B cell (primary cell): ENCODE measurements at regions not wholly inside any gene's neighbourhood (a gene's known extent, or its start where the extent isn't known, plus 50 kb on each side); places are given as distances from the start of the nearest gene placed in this dataset.

Source experiments
- ATAC-seq: fragments of 200-7000 bp; cut with Tn5 transposase; one replicate; pipeline ENCODE4 v1.10.0; 2021; ENCODE audit warnings: low read depth, mild to moderate bottlenecking, moderate number of reproducible peaks, moderate library complexity
- CTCF ChIA-PET: fragments of 350-600 bp; sonication (Branson Sonifier 250); formaldehyde crosslinking; loops from one replicate; lab custom pipeline; 2021; ENCODE audit warnings: antibody characterized with exemption, inconsistent platforms; lab: Charles Lee
- POLR2A ChIA-PET: fragments of 350-600 bp; sonication (Branson Sonifier 250); formaldehyde crosslinking; loops from one replicate; lab custom pipeline; 2021; ENCODE audit warnings: antibody characterized with exemption; lab: Charles Lee
- DNase-seq: peaks from one replicate; pipeline ENCODE4 v3.0.0; 2013
- H2AFZ ChIP-seq: 2 replicates; pipeline ENCODE4 v1.6.1; 2012; ENCODE audit warnings: mild to moderate bottlenecking, low read depth, low read length; ENCODE audit not compliant: insufficient read depth, poor library complexity, severe bottlenecking
- H3K27ac ChIP-seq, 2 donors: 1 replicate in 1 of 2; 2 replicates in 1 of 2; pipeline ENCODE4 v1.5.1; 2012 to 2013; ENCODE audit warnings: low read length in 2 of 2, mild to moderate bottlenecking in 2 of 2, moderate library complexity in 1 of 2
- H3K27me3 ChIP-seq, 4 experiments: fragments of 200-600 bp in 1 of 4; sonication (generic) in 1 of 4; replicated peaks in 1 of 4; 1 replicate in 2 of 4; 2 replicates in 2 of 4; pipeline versions ENCODE4 v1.6.1 to v1.7.0; 2013 to 2016; ENCODE audit warnings: low read length in 3 of 4, mild to moderate bottlenecking in 2 of 4, mixed read lengths in 1 of 4, moderate library complexity in 1 of 4; ENCODE audit not compliant: insufficient read depth in 4 of 4, control insufficient read depth in 3 of 4; ENCODE audit errors: control extremely low read depth in 1 of 4
- H3K36me3 ChIP-seq, 2 experiments: replicated peaks in 1 of 2; 1 replicate in 1 of 2; 2 replicates in 1 of 2; pipeline versions ENCODE4 v1.6.1 to v1.7.1; 2013; ENCODE audit warnings: low read length in 1 of 2; ENCODE audit not compliant: insufficient read depth in 2 of 2, control insufficient read depth in 1 of 2; ENCODE audit errors: control extremely low read depth in 1 of 2, extremely low read depth in 1 of 2
- H3K4me1 ChIP-seq, 2 donors: fragments of 200-600 bp in 1 of 2; sonication (generic) in 1 of 2; 1 replicate in 1 of 2; 2 replicates in 1 of 2; pipeline versions ENCODE4 v1.5.1 to v1.6.1; 2013 to 2017; ENCODE audit warnings: low read length in 2 of 2; ENCODE audit not compliant: control insufficient read depth in 2 of 2, insufficient read depth in 2 of 2
- H3K4me2 ChIP-seq: replicated peaks from 2 replicates; pipeline ENCODE3; 2012; ENCODE audit warnings: mild to moderate bottlenecking, low read depth, low read length; ENCODE audit not compliant: poor library complexity, severe bottlenecking
- H3K4me3 ChIP-seq, 5 experiments: fragments of 200-600 bp in 1 of 5; sonication (generic) in 1 of 5; 1 replicate in 3 of 5; 2 replicates in 2 of 5; pipeline versions ENCODE4 v1.5.1 to v1.7.0; 2011 to 2016; ENCODE audit warnings: low read length in 4 of 5, mild to moderate bottlenecking in 4 of 5, low read depth in 2 of 5, control low read depth in 1 of 5, moderate library complexity in 1 of 5; ENCODE audit not compliant: insufficient read depth in 1 of 5; ENCODE audit errors: control extremely low read depth in 1 of 5, extremely low read depth in 1 of 5
- H3K79me2 ChIP-seq: fragments of 200-600 bp; sonication (generic); one replicate; pipeline ENCODE4 v1.6.0; 2016; ENCODE audit warnings: low read length; ENCODE audit not compliant: control insufficient read depth, insufficient read depth
- H3K9ac ChIP-seq: fragments of 200-600 bp; sonication (generic); 2 replicates; pipeline ENCODE4 v1.6.1; 2017; ENCODE audit warnings: mild to moderate bottlenecking, low read length, moderate library complexity
- H3K9me3 ChIP-seq, 3 donors: one replicate each; pipeline versions ENCODE4 v1.6.1 to v1.7.1; 2013; ENCODE audit warnings: low read length in 2 of 3; ENCODE audit not compliant: control insufficient read depth in 2 of 3, insufficient read depth in 1 of 3; ENCODE audit errors: control extremely low read depth in 1 of 3
- H4K20me1 ChIP-seq: 2 replicates; pipeline ENCODE4 v1.6.0; 2012; ENCODE audit warnings: mild to moderate bottlenecking, low read length; ENCODE audit not compliant: insufficient read depth, control insufficient read depth, poor library complexity, severe bottlenecking
- H3K27ac Mint-ChIP-seq: one replicate; pipeline ENCODE4 v1.8.0; 2021; ENCODE audit warnings: mixed read lengths
- H3K27me3 Mint-ChIP-seq: one replicate; pipeline ENCODE4 v1.8.0; 2021; ENCODE audit warnings: mixed read lengths
- H3K4me1 Mint-ChIP-seq: one replicate; pipeline ENCODE4 v1.8.0; 2021; ENCODE audit warnings: mixed read lengths
- H3K4me3 Mint-ChIP-seq: one replicate; pipeline ENCODE4 v1.8.0; 2021; ENCODE audit warnings: mixed read lengths
- H3K9me3 Mint-ChIP-seq: one replicate; pipeline ENCODE4 v1.8.0; 2022; ENCODE audit warnings: mixed read lengths; ENCODE audit not compliant: insufficient read depth
- CTCF ChIP-seq: fragments of 200-600 bp; IDR thresholded peaks from one replicate; pipeline ENCODE4 v1.8.0; 2022; ENCODE audit warnings: antibody characterized with exemption, mild to moderate bottlenecking
- EZH2 ChIP-seq: IDR thresholded peaks from 2 replicates; pipeline ENCODE4 v1.6.1; 2012; ENCODE audit warnings: borderline replicate concordance, low read depth, mild to moderate bottlenecking, moderate library complexity, low read length; ENCODE audit not compliant: insufficient read depth, poor library complexity, severe bottlenecking
- WGBS: methylation state at CpG from one replicate; pipeline ENCODE4 v1.1.5; 2013; ENCODE audit warnings: missing lambda C conversion rate; ENCODE audit not compliant: insufficient coverage; 5-methylcytosine and 5-hydroxymethylcytosine counted together
- intact Hi-C: fragments of 100-400 bp; cut with micrococcal nuclease; formaldehyde crosslinking; loops from one replicate; pipeline ENCODE4 v1.10.0; 2022

DNA sequence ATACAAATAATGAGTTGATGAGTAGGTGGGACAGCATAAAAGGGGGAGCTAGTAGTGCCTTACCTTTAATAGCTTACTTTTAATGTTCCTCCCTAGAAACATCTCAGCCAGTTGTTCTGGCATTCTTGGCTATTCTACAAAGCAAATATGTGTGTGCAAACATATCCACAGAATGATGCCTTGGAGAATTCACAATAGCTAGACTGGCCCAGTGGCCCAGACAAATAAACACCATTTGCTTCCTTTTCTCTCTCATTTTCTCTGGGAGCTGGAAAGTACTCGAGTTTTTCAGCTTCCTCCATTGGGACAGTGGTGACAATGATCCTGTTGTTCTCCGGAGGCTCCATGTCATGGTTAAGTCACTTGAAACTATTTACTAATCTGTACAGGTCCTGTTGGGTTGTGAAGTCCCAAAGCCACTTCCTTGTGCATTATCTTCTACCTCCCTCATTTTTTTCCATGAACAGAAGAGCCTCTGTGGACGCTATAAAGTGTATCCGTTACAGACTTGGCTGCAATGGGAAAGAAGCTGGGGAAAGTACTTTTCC lies 122.9 kb downstream of the DMAC1 start:
- WGBS: no CpG with 5 or more reads among the region's 4 CpGs
- DNase-seq: no peak
- Histone ChIP-seq H2AFZ (no peak overlapping the region), H3K36me3 (no peaks in the 10 kb centered on the region), H3K9ac (no peak overlapping the region), H3K4me2 (no peak overlapping the region), H3K4me1 (no peaks in the 10 kb centered on the region), H3K9me3 (no peaks in the 10 kb centered on the region), H3K79me2 (no peaks in the 10 kb centered on the region), H4K20me1 (no peaks in the 10 kb centered on the region), H3K27me3 (no peaks in the 10 kb centered on the region), H3K27ac (no peak overlapping the region), H3K4me3 (no peak overlapping the region)
- ChIA-PET CTCF (no interaction called here), POLR2A (no interaction called here)
- Mint-ChIP-seq H3K27me3 (peaks cover 9% of the 10 kb centered on the region), H3K4me3 (no peak overlapping the region), H3K27ac (no peak overlapping the region), H3K4me1 (no peaks in the 10 kb centered on the region), H3K9me3 (peaks cover 2% of the 10 kb centered on the region)
- ATAC-seq: no peak
- TF ChIP-seq CTCF (no peak), EZH2 (no peak)
- intact Hi-C loops: no loop called here

DNA sequence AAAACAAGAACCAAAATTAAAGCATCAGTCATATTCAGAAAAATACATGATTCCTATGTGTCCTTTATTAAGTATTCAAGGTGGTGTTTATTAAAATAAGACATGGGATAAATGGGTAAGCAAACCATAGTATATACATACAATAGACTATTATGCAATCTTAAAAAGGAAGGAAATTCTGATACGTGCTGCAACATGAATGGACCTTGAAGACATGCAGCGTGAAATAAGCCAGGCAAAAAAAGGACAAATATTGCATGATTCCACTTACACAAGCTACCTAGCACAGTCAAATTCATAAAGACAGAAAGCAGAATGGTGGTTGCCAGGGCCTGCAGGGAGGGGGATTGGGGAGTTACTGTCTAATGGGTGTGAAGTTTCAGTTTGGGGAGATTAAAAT lies 127.7 kb downstream of the DMAC1 start:
- Histone ChIP-seq H3K9me3 (no peaks in the 10 kb centered on the region), H4K20me1 (no peaks in the 10 kb centered on the region), H3K36me3 (no peaks in the 10 kb centered on the region), H3K4me1 (no peaks in the 10 kb centered on the region), H3K4me2 (no peak overlapping the region), H3K9ac (no peak overlapping the region), H3K4me3 (no peak overlapping the region), H3K79me2 (no peaks in the 10 kb centered on the region), H3K27ac (no peak overlapping the region), H3K27me3 (no peaks in the 10 kb centered on the region), H2AFZ (no peak overlapping the region)
- CTCF ChIA-PET: no interaction called here
- ATAC-seq: no peak
- Mint-ChIP-seq H3K4me3 (no peak overlapping the region), H3K27ac (no peak overlapping the region), H3K4me1 (no peaks in the 10 kb centered on the region), H3K27me3 (peaks cover 19% of the 10 kb centered on the region), H3K9me3 (peaks cover 2% of the 10 kb centered on the region)
- TF ChIP-seq CTCF: no peak
- no peak for TF ChIP-seq EZH2
- WGBS: no CpG with 5 or more reads among the region's 2 CpGs
- intact Hi-C loops: no loop called here
- no peak for DNase-seq
- POLR2A ChIA-PET: no interaction called here
